Neural cell (in vitro differentiated cells): ENCODE measurements at regions not wholly inside any gene's neighbourhood (a gene's known extent, or its start where the extent isn't known, plus 50 kb on each side); places are given as distances from the start of the nearest gene placed in this dataset.
"Not testable (repeated sequence)": the region's sequence is repeated elsewhere in the genome, so short reads cannot be mapped to it uniquely, and the experiment has no call there.

ENCODE experiments used
- CTCF ChIP-seq: fragments of 450-650 bp; IDR thresholded peaks from 2 replicates; pipeline ENCODE4 v1.5.1; 2014; ENCODE audit warnings: antibody characterized with exemption, mild to moderate bottlenecking, moderate library complexity; ENCODE audit not compliant: poor library complexity, severe bottlenecking
- EP300 ChIP-seq: fragments of 450-650 bp; conservative IDR thresholded peaks from 2 replicates; pipeline ENCODE4 v1.6.1; 2014; ENCODE audit warnings: antibody characterized with exemption, mild to moderate bottlenecking, moderate library complexity; ENCODE audit not compliant: poor library complexity, severe bottlenecking
- EZH2 ChIP-seq: fragments of 200-600, 300-800 bp; shearing (Covaris generic), sonication (generic); IDR thresholded peaks from 2 replicates; pipeline ENCODE4 v1.6.1; 2014; ENCODE audit warnings: antibody characterized with exemption, low read length, borderline replicate concordance, mild to moderate bottlenecking; ENCODE audit not compliant: insufficient read depth, poor library complexity, severe bottlenecking
- MXI1 ChIP-seq: fragments of 450-650 bp; conservative IDR thresholded peaks from 2 replicates; pipeline ENCODE4 v1.6.1; 2014; ENCODE audit warnings: antibody characterized with exemption, mild to moderate bottlenecking; ENCODE audit not compliant: poor library complexity, severe bottlenecking
- POLR2AphosphoS5 ChIP-seq: IDR thresholded peaks from 2 replicates; pipeline ENCODE4 v1.6.1; 2012
- RAD21 ChIP-seq: fragments of 450-650 bp; conservative IDR thresholded peaks from 2 replicates; pipeline ENCODE4 v1.6.1; 2014; ENCODE audit warnings: antibody characterized with exemption, mild to moderate bottlenecking, moderate library complexity
- REST ChIP-seq: IDR thresholded peaks from 2 replicates; pipeline ENCODE4 v1.6.1; 2012; ENCODE audit warnings: borderline replicate concordance
- SMC3 ChIP-seq: fragments of 450-650 bp; conservative IDR thresholded peaks from 2 replicates; pipeline ENCODE4 v1.6.1; 2014; ENCODE audit warnings: antibody characterized with exemption, mild to moderate bottlenecking, moderate library complexity; ENCODE audit not compliant: poor library complexity
- TAF1 ChIP-seq: IDR thresholded peaks from 2 replicates; pipeline ENCODE4 v1.6.1; 2012; ENCODE audit warnings: low read depth

GRCh38 chr16:22722551-22723541 lies 91.1 kb upstream of the HS3ST2 start:
- TF ChIP-seq RAD21, REST, CTCF, POLR2AphosphoS5, MXI1, SMC3, TAF1, EZH2, EP300: not testable (repeated sequence)
